Mucosa of rectum (tissue), 2 donors: ENCODE measurements at regions not wholly inside any gene's neighbourhood (a gene's known extent, or its start where the extent isn't known, plus 50 kb on each side); places are given as distances from the start of the nearest gene placed in this dataset.

ENCODE experiments used
- H3K27ac ChIP-seq, 2 donors: one replicate each; pipeline ENCODE4 v1.7.0; 2013; ENCODE audit warnings: inconsistent platforms in 2 of 2, low read depth in 2 of 2, low read length in 2 of 2
- H3K27me3 ChIP-seq, 2 donors: one replicate each; pipeline ENCODE4 v1.7.0; 2013; ENCODE audit warnings: low read length in 2 of 2; ENCODE audit not compliant: control insufficient read depth in 2 of 2, insufficient read depth in 2 of 2
- H3K36me3 ChIP-seq, 2 donors: one replicate each; pipeline ENCODE4 v1.7.0; 2013; ENCODE audit warnings: low read length in 2 of 2; ENCODE audit not compliant: control insufficient read depth in 2 of 2, insufficient read depth in 2 of 2
- H3K4me1 ChIP-seq, 2 donors: one replicate each; pipeline ENCODE4 v1.7.0; 2013; ENCODE audit warnings: low read length in 2 of 2, mild to moderate bottlenecking in 1 of 2; ENCODE audit not compliant: control insufficient read depth in 2 of 2, insufficient read depth in 2 of 2
- H3K4me3 ChIP-seq, 2 donors: one replicate each; pipeline ENCODE4 v1.7.0; 2013; ENCODE audit warnings: low read length in 2 of 2
- H3K9ac ChIP-seq, 2 donors: one replicate each; pipeline ENCODE4 v1.7.0; 2013; ENCODE audit warnings: low read length in 2 of 2, low read depth in 1 of 2, mild to moderate bottlenecking in 1 of 2
- H3K9me3 ChIP-seq, 2 donors: one replicate each; pipeline ENCODE4 v1.7.0; 2013; ENCODE audit warnings: low read length in 2 of 2; ENCODE audit not compliant: control insufficient read depth in 2 of 2
- donor health status: healthy.
- donor health status: Normal muscosa, but diverticular disease.

DNA sequence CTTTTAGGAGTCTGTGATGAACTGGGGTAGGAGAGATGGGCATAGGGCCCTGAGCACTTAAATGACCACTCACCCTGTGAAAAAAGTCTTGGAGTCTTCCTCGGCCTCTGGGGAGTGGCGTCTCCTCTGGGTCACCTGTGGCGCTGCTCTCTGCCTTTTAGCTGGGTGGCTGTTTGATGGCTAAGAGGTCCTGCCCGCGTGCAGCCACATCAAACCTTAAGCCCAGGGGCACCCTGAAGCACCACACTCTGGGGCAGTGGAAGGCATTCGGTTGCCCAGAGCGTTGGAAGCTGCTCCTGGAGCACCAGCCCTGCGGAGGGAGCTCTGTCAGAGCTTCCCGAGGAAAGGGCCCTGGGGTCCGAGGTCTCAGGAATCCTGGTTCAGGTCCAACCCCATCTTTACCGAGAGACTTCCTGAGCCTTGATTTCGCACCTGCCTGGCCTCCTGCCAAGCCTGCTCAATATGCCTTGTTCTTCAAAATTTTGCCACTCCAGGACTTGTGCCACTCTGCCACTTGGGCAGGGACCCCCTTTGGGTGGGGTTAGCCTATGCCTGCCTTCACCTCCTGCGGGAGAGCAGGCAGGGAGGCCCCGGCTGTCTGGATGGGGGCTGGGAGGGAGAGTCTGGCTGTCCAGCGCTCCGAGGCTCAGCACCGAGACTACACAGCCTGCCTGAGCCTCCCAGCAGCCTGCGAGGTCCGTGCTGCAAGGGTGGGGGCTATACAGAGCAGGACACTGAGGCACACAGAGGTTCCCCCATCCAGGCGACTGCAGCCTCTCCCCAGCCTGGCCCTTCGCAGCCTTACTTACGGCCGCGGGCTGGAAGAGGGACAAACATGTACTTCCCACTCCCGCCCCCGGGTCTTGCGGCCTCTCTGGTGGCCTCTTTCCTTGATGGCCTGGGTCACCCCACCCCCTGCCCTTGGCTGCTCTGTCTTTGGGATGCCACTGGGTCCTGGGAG lies 63.4 kb upstream of the RNU6ATAC start:
- Histone ChIP-seq H3K27ac (no peak overlapping the region), H3K4me3 (no peak overlapping the region), H3K9me3 (no peaks in the 10 kb centered on the region), H3K4me1 (peaks cover 12 to 14% of the 10 kb centered on the region in 2 donors), H3K9ac (no peak overlapping the region), H3K36me3 (no peaks in the 10 kb centered on the region), H3K27me3 (peaks cover 10 to 42% of the 10 kb centered on the region in 2 donors)

DNA sequence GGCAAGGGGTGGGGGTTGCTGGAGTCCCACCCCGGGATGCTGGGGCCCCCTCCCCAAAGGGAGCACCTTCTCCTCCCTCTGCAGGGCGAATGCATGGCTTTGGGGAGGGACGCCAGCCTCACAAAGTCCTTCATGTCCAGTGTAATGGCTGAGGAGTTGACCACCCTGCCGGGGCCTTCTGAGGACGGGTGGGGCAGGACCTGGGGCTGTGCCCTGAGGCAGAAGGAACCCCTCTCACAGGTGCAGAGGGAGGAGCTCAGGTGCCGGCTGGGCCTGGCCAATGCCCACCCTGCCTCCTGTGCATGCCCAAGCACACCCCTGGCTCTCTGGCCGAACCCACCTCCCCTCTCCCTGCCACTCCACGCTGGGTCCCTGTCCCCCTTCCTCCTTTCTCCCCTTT lies 64.3 kb upstream of the RNU6ATAC start:
- H3K27ac ChIP-seq = no peak overlapping the region
- H3K27me3 ChIP-seq = peaks cover 7 to 33% of the 10 kb centered on the region in 2 donors
- H3K4me1 ChIP-seq = peaks cover 12 to 14% of the 10 kb centered on the region in 2 donors
- no peaks in the 10 kb centered on the region for H3K36me3 ChIP-seq
- H3K9me3 ChIP-seq = no peaks in the 10 kb centered on the region
- no peak overlapping the region for H3K4me3 ChIP-seq
- no peak overlapping the region for H3K9ac ChIP-seq

DNA sequence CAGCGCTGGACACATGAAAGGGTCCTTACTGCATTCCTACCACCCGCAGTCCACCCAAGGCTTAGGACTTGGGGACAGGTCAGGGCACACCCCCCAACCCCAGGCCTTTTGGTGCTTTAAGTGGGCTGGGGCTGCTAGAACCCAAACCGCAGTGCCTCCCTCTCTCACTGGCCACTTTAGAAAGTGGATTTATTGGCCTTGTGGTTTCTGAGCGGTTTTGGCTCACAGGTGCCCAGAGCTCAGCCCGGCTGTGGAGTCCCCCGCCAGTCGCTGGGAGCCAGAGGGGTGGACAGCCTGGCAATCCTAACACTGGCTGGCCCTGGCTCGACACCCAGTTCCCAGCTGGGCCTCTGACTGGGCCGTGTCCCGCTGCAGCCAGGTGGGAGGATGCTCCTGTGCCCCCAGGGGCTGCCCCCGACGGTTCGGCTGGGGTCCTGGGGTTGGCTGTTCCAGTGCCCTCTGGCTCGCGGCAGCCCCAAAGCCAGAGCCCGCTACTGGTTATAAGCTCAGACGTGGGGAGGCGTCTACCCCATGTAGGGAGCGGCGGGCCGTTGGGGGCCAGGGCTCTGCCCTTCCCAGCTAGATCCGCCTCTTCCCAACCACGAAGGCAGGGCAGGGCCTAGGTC lies 65.2 kb upstream of the RNU6ATAC start:
- Histone ChIP-seq H3K27ac (no peak overlapping the region), H3K9ac (no peak overlapping the region), H3K4me3 (no peak overlapping the region), H3K27me3 (peaks cover 7 to 31% of the 10 kb centered on the region in 2 donors), H3K4me1 (peaks cover 5 to 11% of the 10 kb centered on the region in 2 donors), H3K9me3 (no peaks in the 10 kb centered on the region), H3K36me3 (no peaks in the 10 kb centered on the region)

DNA sequence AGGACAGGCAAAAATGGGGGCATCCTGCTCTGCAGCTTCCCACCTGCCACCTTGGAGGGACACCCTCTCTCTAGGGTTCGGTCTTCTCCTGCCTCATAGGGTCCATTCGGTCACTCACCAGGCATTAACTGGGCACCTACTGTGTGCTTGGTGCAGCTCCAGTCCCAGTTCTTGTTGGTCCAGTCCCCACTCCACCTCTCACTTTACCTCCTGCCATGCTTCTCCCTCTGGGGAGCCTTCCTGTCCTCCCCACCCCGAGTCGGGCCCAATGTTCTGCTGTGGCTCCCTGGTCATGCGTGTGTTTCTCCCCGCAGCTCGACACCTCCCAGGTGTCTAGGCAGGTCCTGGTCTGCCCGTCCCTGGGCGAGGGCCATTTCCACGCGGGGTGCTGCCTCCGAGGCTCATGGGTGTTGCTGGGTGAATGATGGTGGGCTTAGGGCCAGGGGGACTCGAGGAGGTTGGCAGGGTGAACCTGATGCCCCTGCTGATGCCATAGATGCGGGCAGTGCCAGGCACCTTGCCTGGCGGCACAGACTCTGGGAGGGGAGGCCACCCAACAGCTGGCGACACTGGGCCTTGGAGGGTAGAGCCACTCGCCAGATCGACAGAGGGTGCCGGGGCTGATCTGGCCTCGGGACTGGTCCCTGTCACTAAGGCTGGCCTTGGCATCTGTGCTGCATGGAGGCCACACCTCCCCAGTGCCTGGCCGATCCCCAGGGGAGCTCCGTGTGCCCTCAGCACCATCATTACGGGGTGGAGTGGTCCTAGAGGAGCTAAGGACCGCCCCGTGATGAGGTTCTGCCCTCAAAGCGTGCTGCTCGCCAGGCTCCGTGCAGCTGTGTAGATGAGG lies 66.0 kb upstream of the RNU6ATAC start:
- Histone ChIP-seq H3K27ac (no peak overlapping the region), H3K4me1 (peaks cover 3 to 8% of the 10 kb centered on the region in 2 donors), H3K9me3 (no peaks in the 10 kb centered on the region), H3K36me3 (no peaks in the 10 kb centered on the region), H3K27me3 (peaks cover 6 to 29% of the 10 kb centered on the region in 2 donors), H3K4me3 (no peak overlapping the region), H3K9ac (no peak overlapping the region)

DNA sequence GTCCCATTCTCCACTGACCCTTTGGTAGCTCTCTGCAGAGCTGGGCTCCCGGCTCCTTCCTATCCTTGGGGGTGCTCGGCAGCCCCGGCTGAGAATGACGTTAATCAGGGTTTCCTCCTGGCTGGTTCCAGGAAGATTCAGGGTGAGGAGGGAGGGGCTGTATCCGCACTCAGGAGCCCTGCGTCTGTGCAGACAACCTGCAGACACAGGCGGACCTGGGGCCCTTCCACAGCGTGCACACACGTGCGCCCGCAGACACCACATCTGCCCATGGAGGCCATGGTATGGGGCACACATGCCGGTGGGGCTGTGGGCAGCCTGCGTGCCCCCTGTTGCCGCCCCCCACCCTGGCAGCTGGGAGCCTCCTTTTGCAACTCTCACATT lies 66.6 kb upstream of the RNU6ATAC start:
- H3K9me3 ChIP-seq = no peaks in the 10 kb centered on the region
- peaks cover 3 to 26% of the 10 kb centered on the region in 2 donors for H3K27me3 ChIP-seq
- H3K36me3 ChIP-seq = no peaks in the 10 kb centered on the region
- H3K4me1 ChIP-seq = peaks cover 3 to 6% of the 10 kb centered on the region in 2 donors
- no peak overlapping the region for H3K4me3 ChIP-seq
- no peak overlapping the region for H3K9ac ChIP-seq
- no peak overlapping the region for H3K27ac ChIP-seq

DNA sequence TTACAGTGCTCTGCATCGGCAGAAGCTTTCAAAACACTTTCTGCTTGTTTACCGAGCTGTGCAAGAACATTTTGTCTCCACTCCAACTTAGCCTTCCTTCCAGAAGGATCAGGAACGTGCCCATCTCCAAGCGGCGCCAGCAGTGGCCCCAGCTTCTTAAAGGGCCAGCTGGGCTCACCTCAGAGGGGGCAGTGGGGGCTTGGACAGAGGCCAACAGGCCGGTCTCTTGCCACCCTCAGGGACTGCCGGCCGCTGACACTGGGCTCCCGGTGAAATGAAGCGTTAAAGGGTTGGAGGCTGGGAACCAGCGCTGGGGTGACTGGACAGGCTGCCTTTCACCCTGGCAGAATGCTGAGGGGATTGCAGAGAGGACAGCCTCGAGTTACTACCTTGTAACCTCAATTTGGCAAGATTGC lies 67.0 kb upstream of the RNU6ATAC start:
- H3K36me3 ChIP-seq = no peaks in the 10 kb centered on the region
- H3K27me3 ChIP-seq = peaks cover 3 to 24% of the 10 kb centered on the region in 2 donors
- no peaks in the 10 kb centered on the region for H3K9me3 ChIP-seq
- H3K4me1 ChIP-seq = peaks cover 3 to 6% of the 10 kb centered on the region in 2 donors
- H3K27ac ChIP-seq = no peak overlapping the region
- no peak overlapping the region for H3K9ac ChIP-seq
- H3K4me3 ChIP-seq = no peak overlapping the region

DNA sequence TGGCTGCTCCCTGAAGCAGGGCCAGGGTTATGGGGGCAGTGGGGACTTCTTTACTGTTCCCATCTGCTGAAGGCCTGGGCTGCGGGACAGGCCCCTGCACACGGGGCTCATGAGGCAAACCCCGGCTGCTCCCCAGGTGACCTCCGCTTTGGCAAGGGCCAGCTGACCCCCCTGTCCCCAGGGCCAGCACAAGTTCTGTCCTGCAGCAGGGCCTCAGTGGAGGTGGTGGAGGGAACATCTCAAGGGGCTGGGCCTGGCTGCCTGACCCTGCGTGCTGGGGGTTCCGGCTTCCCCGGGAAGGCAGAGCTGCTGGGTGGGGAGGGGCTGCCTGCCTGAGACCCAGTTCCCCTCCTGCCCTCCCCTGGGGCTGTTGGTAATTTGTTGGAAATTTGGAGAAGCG lies 67.4 kb upstream of the RNU6ATAC start:
- Histone ChIP-seq H3K27ac (no peak overlapping the region), H3K36me3 (no peaks in the 10 kb centered on the region), H3K4me1 (peaks cover 3 to 6% of the 10 kb centered on the region in 2 donors), H3K9me3 (no peaks in the 10 kb centered on the region), H3K4me3 (no peak overlapping the region), H3K27me3 (peaks cover 1 to 20% of the 10 kb centered on the region in 2 donors), H3K9ac (no peak overlapping the region)

DNA sequence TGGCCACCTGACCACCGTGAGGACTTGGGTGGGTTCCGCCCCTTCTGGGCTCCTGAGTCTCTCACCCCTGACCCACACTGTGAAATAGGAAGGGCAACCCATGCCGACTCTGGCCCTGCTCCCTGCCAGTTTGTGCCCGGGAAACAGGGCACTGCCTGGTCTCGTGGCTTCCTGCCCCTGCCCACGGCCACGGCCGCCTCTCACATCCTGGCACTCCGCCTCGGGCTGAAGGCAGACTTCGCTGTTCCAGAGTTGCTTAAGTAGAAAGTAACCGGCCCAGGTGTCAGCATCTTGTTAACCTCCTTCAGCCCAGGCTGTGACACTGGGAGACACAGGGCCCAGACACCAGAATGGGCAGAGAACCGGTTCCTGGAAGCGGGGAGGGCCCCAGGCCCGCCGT lies 68.7 kb upstream of the RNU6ATAC start:
- H3K4me1 ChIP-seq = peaks cover 3 to 6% of the 10 kb centered on the region in 2 donors
- no peaks in the 10 kb centered on the region for H3K36me3 ChIP-seq
- H3K27ac ChIP-seq = no peak overlapping the region
- H3K4me3 ChIP-seq = no peak overlapping the region
- no peak overlapping the region for H3K9ac ChIP-seq
- H3K9me3 ChIP-seq = no peaks in the 10 kb centered on the region
- peaks cover 2 to 9% of the 10 kb centered on the region in 2 donors for H3K27me3 ChIP-seq

DNA sequence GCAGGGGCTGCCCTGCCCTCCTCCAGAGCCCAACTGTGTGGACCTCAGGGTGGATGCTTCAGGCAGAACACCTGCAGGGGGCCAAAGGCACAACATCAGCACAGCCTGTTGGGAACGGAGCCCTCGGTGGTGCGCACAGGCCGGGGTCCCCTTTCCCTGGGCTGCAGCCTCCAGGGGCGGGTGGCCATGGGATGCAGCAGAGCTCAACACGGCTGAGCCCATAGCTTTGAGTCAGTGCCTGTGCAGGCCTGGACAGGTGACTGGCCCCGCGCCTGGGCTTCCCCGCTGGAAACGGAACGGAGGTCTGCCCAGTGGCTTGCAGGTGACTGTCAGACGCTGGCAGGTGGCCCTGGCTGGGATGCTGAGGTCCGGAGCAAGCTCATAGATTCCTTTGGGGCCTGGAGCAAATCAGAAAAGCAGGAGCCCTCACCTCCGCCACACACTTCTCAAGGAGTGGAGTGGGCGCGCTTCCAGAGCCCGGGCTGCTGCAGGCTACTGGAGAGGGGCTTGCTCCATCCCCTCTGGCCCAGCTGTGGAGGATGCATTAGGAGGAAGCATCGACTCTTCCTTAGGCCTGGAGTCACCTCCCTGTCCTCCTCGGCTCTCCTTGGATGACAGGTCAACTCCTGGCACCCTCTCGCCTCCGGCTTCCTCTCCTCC lies 69.8 kb upstream of the RNU6ATAC start:
- no peak overlapping the region for H3K27ac ChIP-seq
- no peak overlapping the region for H3K4me3 ChIP-seq
- no peaks in the 10 kb centered on the region for H3K36me3 ChIP-seq
- H3K4me1 ChIP-seq = peaks cover 3 to 6% of the 10 kb centered on the region in 2 donors
- H3K9me3 ChIP-seq = no peaks in the 10 kb centered on the region
- no peak overlapping the region for H3K9ac ChIP-seq
- peaks cover under 1 to 2% of the 10 kb centered on the region in 2 donors for H3K27me3 ChIP-seq
